Neural cell (in vitro differentiated cells): ENCODE measurements at regions not wholly inside any gene's neighbourhood (a gene's known extent, or its start where the extent isn't known, plus 50 kb on each side); places are given as distances from the start of the nearest gene placed in this dataset.

Experiments used
- H2AFZ ChIP-seq: fragments of 200-600, 300-800 bp; sonication (generic), shearing (Covaris generic); 2 replicates; pipeline ENCODE4 v1.6.0; 2014; ENCODE audit warnings: low read depth, mild to moderate bottlenecking, antibody characterized with exemption, low read length, moderate library complexity
- H3F3A ChIP-seq: fragments of 200-600 bp; shearing (Covaris generic); 2 replicates; pipeline ENCODE4 v1.6.1; 2016; ENCODE audit warnings: mild to moderate bottlenecking, moderate library complexity, mixed read lengths, antibody characterized with exemption, low read length; ENCODE audit not compliant: insufficient read depth, poor library complexity, severe bottlenecking
- H3K27ac ChIP-seq: fragments of 200-600, 300-800 bp; sonication (generic), shearing (Covaris generic); 2 replicates; pipeline ENCODE4 v1.5.1; 2014; ENCODE audit warnings: mild to moderate bottlenecking, low read length, moderate library complexity
- H3K27me3 ChIP-seq: fragments of 300-800, 200-600 bp; sonication (generic), shearing (Covaris generic); 2 replicates; pipeline ENCODE4 v1.6.0; 2014; ENCODE audit warnings: mild to moderate bottlenecking, low read depth, low read length, moderate library complexity; ENCODE audit not compliant: insufficient read depth
- H3K36me3 ChIP-seq: fragments of 300-800, 200-600 bp; sonication (generic), shearing (Covaris generic); 2 replicates; pipeline ENCODE4 v1.5.1; 2014; ENCODE audit warnings: mild to moderate bottlenecking, antibody characterized with exemption, low read length, moderate library complexity; ENCODE audit not compliant: insufficient read depth
- H3K4me2 ChIP-seq: fragments of 300-800, 200-600 bp; sonication (generic), shearing (Covaris generic); 2 replicates; pipeline ENCODE4 v1.6.0; 2014; ENCODE audit warnings: mild to moderate bottlenecking, low read length
- H3K4me3 ChIP-seq: fragments of 300-800, 200-600 bp; sonication (generic), shearing (Covaris generic); 2 replicates; pipeline ENCODE4 v1.5.1; 2014; ENCODE audit warnings: mild to moderate bottlenecking, low read length, moderate library complexity
- H3K79me2 ChIP-seq: fragments of 200-600 bp; shearing (Covaris generic); replicated peaks from 2 replicates; pipeline ENCODE4 v1.6.0; 2014; ENCODE audit warnings: mild to moderate bottlenecking, low read length, moderate library complexity; ENCODE audit not compliant: insufficient read depth
- H3K9ac ChIP-seq: fragments of 300-800, 200-600 bp; sonication (generic), shearing (Covaris generic); 2 replicates; pipeline ENCODE4 v1.6.1; 2016; ENCODE audit warnings: mild to moderate bottlenecking, low read length, mixed read lengths
- H3K9me2 ChIP-seq: fragments of 200-600 bp; shearing (Covaris generic); 2 replicates; pipeline ENCODE4 v1.6.1; 2016; ENCODE audit warnings: mild to moderate bottlenecking, low read length, mixed read lengths; ENCODE audit not compliant: insufficient read depth
- H3K9me3 ChIP-seq: fragments of 200-600, 300-800 bp; sonication (generic), shearing (Covaris generic); 2 replicates; pipeline ENCODE4 v1.6.1; 2016; ENCODE audit warnings: mild to moderate bottlenecking, mixed run types, low read length, moderate library complexity, mixed read lengths
- H4K20me1 ChIP-seq: fragments of 200-600 bp; shearing (Covaris generic); 2 replicates; pipeline ENCODE4 v1.6.1; 2016; ENCODE audit warnings: mild to moderate bottlenecking, mixed run types; ENCODE audit not compliant: insufficient read depth
- EP300 ChIP-seq: fragments of 450-650 bp; conservative IDR thresholded peaks from 2 replicates; pipeline ENCODE4 v1.6.1; 2014; ENCODE audit warnings: antibody characterized with exemption, mild to moderate bottlenecking, moderate library complexity; ENCODE audit not compliant: poor library complexity, severe bottlenecking
- EZH2 ChIP-seq: fragments of 200-600, 300-800 bp; shearing (Covaris generic), sonication (generic); IDR thresholded peaks from 2 replicates; pipeline ENCODE4 v1.6.1; 2014; ENCODE audit warnings: antibody characterized with exemption, low read length, borderline replicate concordance, mild to moderate bottlenecking; ENCODE audit not compliant: insufficient read depth, poor library complexity, severe bottlenecking
- MXI1 ChIP-seq: fragments of 450-650 bp; conservative IDR thresholded peaks from 2 replicates; pipeline ENCODE4 v1.6.1; 2014; ENCODE audit warnings: antibody characterized with exemption, mild to moderate bottlenecking; ENCODE audit not compliant: poor library complexity, severe bottlenecking
- POLR2AphosphoS5 ChIP-seq: IDR thresholded peaks from 2 replicates; pipeline ENCODE4 v1.6.1; 2012
- RAD21 ChIP-seq: fragments of 450-650 bp; conservative IDR thresholded peaks from 2 replicates; pipeline ENCODE4 v1.6.1; 2014; ENCODE audit warnings: antibody characterized with exemption, mild to moderate bottlenecking, moderate library complexity
- SMC3 ChIP-seq: fragments of 450-650 bp; conservative IDR thresholded peaks from 2 replicates; pipeline ENCODE4 v1.6.1; 2014; ENCODE audit warnings: antibody characterized with exemption, mild to moderate bottlenecking, moderate library complexity; ENCODE audit not compliant: poor library complexity
- TAF1 ChIP-seq: IDR thresholded peaks from 2 replicates; pipeline ENCODE4 v1.6.1; 2012; ENCODE audit warnings: low read depth
- TF ChIP-seq, protein P1 (sequence below): IDR thresholded peaks from 2 replicates; pipeline ENCODE4 v1.6.1; 2012; ENCODE audit warnings: borderline replicate concordance
- TF ChIP-seq, protein P2 (sequence below): fragments of 450-650 bp; IDR thresholded peaks from 2 replicates; pipeline ENCODE4 v1.5.1; 2014; ENCODE audit warnings: antibody characterized with exemption, mild to moderate bottlenecking, moderate library complexity; ENCODE audit not compliant: poor library complexity, severe bottlenecking

DNA sequence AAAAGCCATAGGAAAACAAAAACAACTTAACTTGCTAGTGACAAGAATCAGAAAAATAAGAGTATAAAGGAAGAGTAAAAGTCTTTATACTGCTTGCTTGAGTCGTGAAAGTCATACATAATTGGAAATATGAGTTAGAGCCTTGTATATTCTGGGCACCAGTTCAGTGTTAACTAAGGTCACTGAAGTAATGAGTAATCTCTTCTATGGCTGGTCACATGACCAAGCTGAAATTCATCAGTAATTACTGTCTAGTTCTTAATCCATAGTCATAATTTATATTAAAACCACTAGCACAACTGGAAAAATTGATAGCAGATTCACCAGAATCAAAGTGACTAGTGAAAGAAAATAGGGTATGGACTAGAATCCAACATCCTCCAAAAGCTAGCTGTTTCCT lies 84.4 kb upstream of the SLC5A12 start:
- no peaks in the 10 kb centered on the region for H3K9me2 ChIP-seq
- H3K79me2 ChIP-seq: no peaks in the 10 kb centered on the region
- H3K4me3 ChIP-seq: no peak overlapping the region
- no peak overlapping the region for H3K27ac ChIP-seq
- no peak for TF ChIP-seq MXI1
- TF ChIP-seq, protein P1, sequence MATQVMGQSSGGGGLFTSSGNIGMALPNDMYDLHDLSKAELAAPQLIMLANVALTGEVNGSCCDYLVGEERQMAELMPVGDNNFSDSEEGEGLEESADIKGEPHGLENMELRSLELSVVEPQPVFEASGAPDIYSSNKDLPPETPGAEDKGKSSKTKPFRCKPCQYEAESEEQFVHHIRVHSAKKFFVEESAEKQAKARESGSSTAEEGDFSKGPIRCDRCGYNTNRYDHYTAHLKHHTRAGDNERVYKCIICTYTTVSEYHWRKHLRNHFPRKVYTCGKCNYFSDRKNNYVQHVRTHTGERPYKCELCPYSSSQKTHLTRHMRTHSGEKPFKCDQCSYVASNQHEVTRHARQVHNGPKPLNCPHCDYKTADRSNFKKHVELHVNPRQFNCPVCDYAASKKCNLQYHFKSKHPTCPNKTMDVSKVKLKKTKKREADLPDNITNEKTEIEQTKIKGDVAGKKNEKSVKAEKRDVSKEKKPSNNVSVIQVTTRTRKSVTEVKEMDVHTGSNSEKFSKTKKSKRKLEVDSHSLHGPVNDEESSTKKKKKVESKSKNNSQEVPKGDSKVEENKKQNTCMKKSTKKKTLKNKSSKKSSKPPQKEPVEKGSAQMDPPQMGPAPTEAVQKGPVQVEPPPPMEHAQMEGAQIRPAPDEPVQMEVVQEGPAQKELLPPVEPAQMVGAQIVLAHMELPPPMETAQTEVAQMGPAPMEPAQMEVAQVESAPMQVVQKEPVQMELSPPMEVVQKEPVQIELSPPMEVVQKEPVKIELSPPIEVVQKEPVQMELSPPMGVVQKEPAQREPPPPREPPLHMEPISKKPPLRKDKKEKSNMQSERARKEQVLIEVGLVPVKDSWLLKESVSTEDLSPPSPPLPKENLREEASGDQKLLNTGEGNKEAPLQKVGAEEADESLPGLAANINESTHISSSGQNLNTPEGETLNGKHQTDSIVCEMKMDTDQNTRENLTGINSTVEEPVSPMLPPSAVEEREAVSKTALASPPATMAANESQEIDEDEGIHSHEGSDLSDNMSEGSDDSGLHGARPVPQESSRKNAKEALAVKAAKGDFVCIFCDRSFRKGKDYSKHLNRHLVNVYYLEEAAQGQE: no peak
- TF ChIP-seq RAD21: no peak
- TF ChIP-seq POLR2AphosphoS5: no peak
- no peak for TF ChIP-seq SMC3
- no peak for TF ChIP-seq TAF1
- TF ChIP-seq, protein P2, sequence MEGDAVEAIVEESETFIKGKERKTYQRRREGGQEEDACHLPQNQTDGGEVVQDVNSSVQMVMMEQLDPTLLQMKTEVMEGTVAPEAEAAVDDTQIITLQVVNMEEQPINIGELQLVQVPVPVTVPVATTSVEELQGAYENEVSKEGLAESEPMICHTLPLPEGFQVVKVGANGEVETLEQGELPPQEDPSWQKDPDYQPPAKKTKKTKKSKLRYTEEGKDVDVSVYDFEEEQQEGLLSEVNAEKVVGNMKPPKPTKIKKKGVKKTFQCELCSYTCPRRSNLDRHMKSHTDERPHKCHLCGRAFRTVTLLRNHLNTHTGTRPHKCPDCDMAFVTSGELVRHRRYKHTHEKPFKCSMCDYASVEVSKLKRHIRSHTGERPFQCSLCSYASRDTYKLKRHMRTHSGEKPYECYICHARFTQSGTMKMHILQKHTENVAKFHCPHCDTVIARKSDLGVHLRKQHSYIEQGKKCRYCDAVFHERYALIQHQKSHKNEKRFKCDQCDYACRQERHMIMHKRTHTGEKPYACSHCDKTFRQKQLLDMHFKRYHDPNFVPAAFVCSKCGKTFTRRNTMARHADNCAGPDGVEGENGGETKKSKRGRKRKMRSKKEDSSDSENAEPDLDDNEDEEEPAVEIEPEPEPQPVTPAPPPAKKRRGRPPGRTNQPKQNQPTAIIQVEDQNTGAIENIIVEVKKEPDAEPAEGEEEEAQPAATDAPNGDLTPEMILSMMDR: no peak
- no peak for TF ChIP-seq EZH2
- no peak for TF ChIP-seq EP300
- H3K27me3 ChIP-seq: no peaks in the 10 kb centered on the region
- no peak overlapping the region for H2AFZ ChIP-seq
- no peaks in the 10 kb centered on the region for H3K36me3 ChIP-seq
- H3K9me3 ChIP-seq: no peaks in the 10 kb centered on the region
- no peak overlapping the region for H3K4me2 ChIP-seq
- H4K20me1 ChIP-seq: no peaks in the 10 kb centered on the region
- H3K9ac ChIP-seq: no peak overlapping the region
- H3F3A ChIP-seq: no peaks in the 10 kb centered on the region

DNA sequence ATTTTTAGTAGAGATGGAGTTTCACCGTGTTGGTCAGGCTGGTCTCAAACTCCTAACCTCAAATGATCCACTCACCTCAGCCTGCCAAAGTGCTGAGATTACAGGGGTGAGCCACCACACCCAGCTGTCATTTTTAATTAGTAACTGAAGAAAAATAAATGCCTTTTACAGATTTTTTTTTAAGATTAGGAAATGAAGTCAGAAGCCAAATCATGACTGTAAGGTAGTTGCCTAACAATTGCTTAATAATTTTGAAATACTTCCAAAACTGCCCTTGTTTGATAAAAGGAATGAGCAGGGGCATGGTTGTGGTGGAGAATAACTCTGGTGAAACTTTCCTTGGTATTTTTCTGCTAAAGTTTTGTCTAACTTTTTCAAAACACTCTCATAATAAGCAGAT lies 98.9 kb upstream of the SLC5A12 start:
- Histone ChIP-seq H3K9me2 (no peaks in the 10 kb centered on the region), H3K9me3 (peaks cover 7% of the 10 kb centered on the region), H3K79me2 (no peaks in the 10 kb centered on the region), H3K4me2 (no peak overlapping the region), H4K20me1 (no peaks in the 10 kb centered on the region), H3F3A (no peaks in the 10 kb centered on the region), H2AFZ (no peak overlapping the region), H3K27me3 (no peaks in the 10 kb centered on the region), H3K9ac (no peak overlapping the region), H3K36me3 (no peaks in the 10 kb centered on the region), H3K27ac (no peak overlapping the region), H3K4me3 (no peak overlapping the region)
- TF ChIP-seq RAD21: no peak
- no peak for TF ChIP-seq POLR2AphosphoS5
- TF ChIP-seq, protein P1: no peak
- no peak for TF ChIP-seq EZH2
- TF ChIP-seq MXI1: no peak
- TF ChIP-seq SMC3: no peak
- TF ChIP-seq, protein P2: no peak
- TF ChIP-seq EP300: no peak
- no peak for TF ChIP-seq TAF1
